Testis (tissue), 2 donors: ENCODE measurements at regions not wholly inside any gene's neighbourhood (a gene's known extent, or its start where the extent isn't known, plus 50 kb on each side); places are given as distances from the start of the nearest gene placed in this dataset.

Experiments used
- DNase-seq: peaks from one replicate; pipeline ENCODE4 v3.0.0-alpha.2; 2019
- H3K27ac ChIP-seq, 2 donors: fragments of 200-600 bp; sonication (generic); one replicate each; pipeline ENCODE4 v1.5.1; 2019
- H3K27me3 ChIP-seq: fragments of 200-600 bp; sonication (generic); one replicate; pipeline ENCODE4 v1.5.1; 2019
- H3K36me3 ChIP-seq: fragments of 200-600 bp; sonication (generic); one replicate; pipeline ENCODE4 v1.5.1; 2017; ENCODE audit warnings: low read depth; ENCODE audit errors: missing control alignments
- H3K4me1 ChIP-seq: fragments of 200-600 bp; sonication (generic); one replicate; pipeline ENCODE4 v1.5.1; 2019
- H3K4me3 ChIP-seq, 2 donors: fragments of 200-600 bp; sonication (generic); one replicate each; pipeline ENCODE4 v1.5.1; 2017 to 2019
- H3K9me3 ChIP-seq: fragments of 200-600 bp; sonication (generic); one replicate; pipeline ENCODE4 v1.5.1; 2017
- CTCF ChIP-seq, 3 experiments: fragments of 450-650 bp in 2 of 3; fragments of 200-600 bp in 1 of 3; sonication (generic) in 1 of 3; IDR thresholded peaks; one replicate each; pipeline ENCODE4 v1.5.1; 2016 to 2019; ENCODE audit warnings: antibody characterized with exemption in 3 of 3, mild to moderate bottlenecking in 2 of 3, moderate library complexity in 1 of 3
- POLR2A ChIP-seq: fragments of 450-650 bp; IDR thresholded peaks from one replicate; pipeline ENCODE4 v1.6.1; 2017; ENCODE audit warnings: antibody characterized with exemption, mild to moderate bottlenecking, moderate library complexity
- WGBS, 2 donors: methylation state at CpG; one replicate each; pipeline ENCODE4 v1.1.5; 2018; 5-methylcytosine and 5-hydroxymethylcytosine counted together
- intact Hi-C: fragments of 100-400 bp; cut with DNase I; formaldehyde crosslinking; loops from one replicate; pipeline ENCODE4 v1.15.1; 2023; ENCODE audit warnings: low total_unique reads

- WGBS, 2 donors, result 50 to 51% methylated on average over 8 of the region's 8 CpGs
- no peak overlapping the region for H3K27ac ChIP-seq
- H3K4me3 ChIP-seq, result no peak overlapping the region
- peaks cover 10% of the 10 kb centered on the region for H3K4me1 ChIP-seq
- no peak for TF ChIP-seq CTCF (IDR thresholded peaks at IDR 0.05)
- TF ChIP-seq POLR2A, result no peak
- intact Hi-C loops, result no loop called here
- H3K36me3 ChIP-seq, result no peaks in the 10 kb centered on the region
- DNase-seq, result no peak
- no peaks in the 10 kb centered on the region for H3K9me3 ChIP-seq
- H3K27me3 ChIP-seq, result no peaks in the 10 kb centered on the region
These were observed 333.6 kb upstream of the CAMK1G start for GRCh38 chr1:209249785-209250440.

GRCh38 chr1:209250861-209251636, 332.5 kb upstream of the CAMK1G start:
- Histone ChIP-seq H3K4me3 (no peak overlapping the region), H3K36me3 (no peaks in the 10 kb centered on the region), H3K27me3 (no peaks in the 10 kb centered on the region), H3K27ac (no peak overlapping the region), H3K9me3 (no peaks in the 10 kb centered on the region), H3K4me1 (peaks cover 10% of the 10 kb centered on the region)
- intact Hi-C loops, result no loop called here
- no peak for TF ChIP-seq POLR2A
- no peak for TF ChIP-seq CTCF (IDR thresholded peaks at IDR 0.05)
- no peak for DNase-seq
- WGBS, 2 donors, result 90 to 95% methylated on average over 4 of the region's 4 CpGs

- Histone ChIP-seq H3K27me3 (no peaks in the 10 kb centered on the region), H3K4me1 (no peaks in the 10 kb centered on the region), H3K36me3 (no peaks in the 10 kb centered on the region), H3K27ac (no peak overlapping the region), H3K9me3 (no peaks in the 10 kb centered on the region), H3K4me3 (no peak overlapping the region)
- intact Hi-C loops, result no loop called here
- WGBS, 2 donors, result 73 to 83% methylated on average over 14 of the region's 14 CpGs
- DNase-seq, result no peak
- TF ChIP-seq CTCF (IDR thresholded peaks at IDR 0.05), result no peak
- no peak for TF ChIP-seq POLR2A
These were observed 326.7 kb upstream of the CAMK1G start for GRCh38 chr1:209256766-209257350.

- TF ChIP-seq CTCF (IDR thresholded peaks at IDR 0.05) (no peak), POLR2A (no peak)
- Histone ChIP-seq H3K36me3 (no peaks in the 10 kb centered on the region), H3K27ac (no peak overlapping the region), H3K4me3 (no peak overlapping the region), H3K9me3 (no peaks in the 10 kb centered on the region), H3K4me1 (no peaks in the 10 kb centered on the region), H3K27me3 (no peaks in the 10 kb centered on the region)
- 80 to 84% methylated on average over 1 of the region's 1 CpG for WGBS, 2 donors
- intact Hi-C loops, result no loop called here
- no peak for DNase-seq
These were observed 326.1 kb upstream of the CAMK1G start for GRCh38 chr1:209257454-209257853.
